ENCODE measurements at regions not wholly inside any gene's neighbourhood (a gene's known extent, or its start where the extent isn't known, plus 50 kb on each side); places are given as distances from the start of the nearest gene placed in this dataset.

DNA sequence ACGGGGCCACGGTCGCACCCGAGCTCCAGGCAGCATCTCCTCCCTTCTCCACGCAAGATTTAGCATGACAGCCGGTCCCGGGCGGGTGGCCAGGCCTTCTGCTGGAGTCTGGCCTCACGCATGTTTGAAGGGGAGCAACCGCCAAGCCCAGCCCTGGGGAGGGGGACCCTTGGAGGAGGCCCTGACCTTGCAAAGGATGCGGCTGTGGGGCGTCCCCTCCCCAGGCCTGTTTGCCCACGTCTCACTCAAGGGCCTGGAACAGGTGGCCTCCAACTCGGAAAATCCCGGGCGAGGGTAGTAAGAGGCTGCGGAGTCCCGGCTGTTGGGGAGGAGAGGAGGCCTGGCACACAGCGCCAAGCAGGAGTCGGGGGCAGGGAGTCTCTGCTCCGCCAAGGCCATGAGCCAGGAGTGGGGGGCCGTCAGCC is 50.6 kb upstream of the DPYSL4 start (continued):
- TF ChIP-seq, protein P1, sequence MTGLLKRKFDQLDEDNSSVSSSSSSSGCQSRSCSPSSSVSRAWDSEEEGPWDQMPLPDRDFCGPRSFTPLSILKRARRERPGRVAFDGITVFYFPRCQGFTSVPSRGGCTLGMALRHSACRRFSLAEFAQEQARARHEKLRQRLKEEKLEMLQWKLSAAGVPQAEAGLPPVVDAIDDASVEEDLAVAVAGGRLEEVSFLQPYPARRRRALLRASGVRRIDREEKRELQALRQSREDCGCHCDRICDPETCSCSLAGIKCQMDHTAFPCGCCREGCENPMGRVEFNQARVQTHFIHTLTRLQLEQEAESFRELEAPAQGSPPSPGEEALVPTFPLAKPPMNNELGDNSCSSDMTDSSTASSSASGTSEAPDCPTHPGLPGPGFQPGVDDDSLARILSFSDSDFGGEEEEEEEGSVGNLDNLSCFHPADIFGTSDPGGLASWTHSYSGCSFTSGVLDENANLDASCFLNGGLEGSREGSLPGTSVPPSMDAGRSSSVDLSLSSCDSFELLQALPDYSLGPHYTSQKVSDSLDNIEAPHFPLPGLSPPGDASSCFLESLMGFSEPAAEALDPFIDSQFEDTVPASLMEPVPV (CRISPR knock-in tag; IDR thresholded peaks at IDR 0.05), result no peak

DNA sequence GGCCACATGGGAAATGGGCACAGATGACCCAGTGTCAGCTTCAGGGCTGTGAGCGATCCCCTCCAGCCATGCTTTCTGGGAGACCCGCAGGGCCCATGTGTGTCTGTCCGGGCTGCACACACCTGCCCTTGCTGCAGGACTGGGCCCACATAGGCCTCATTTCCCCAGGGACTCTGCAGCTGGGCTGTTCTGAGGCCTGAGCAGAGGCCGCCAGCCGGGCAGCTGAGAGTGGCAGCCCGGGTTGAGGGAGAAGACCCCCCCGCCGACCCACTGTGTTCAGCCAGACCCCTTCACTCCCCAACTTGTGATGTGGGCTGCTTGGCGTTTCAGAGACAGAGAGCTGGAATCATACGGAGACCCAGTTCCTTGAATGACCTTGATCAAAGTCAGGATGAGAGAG is 50.1 kb upstream of the DPYSL4 start:
- Histone ChIP-seq H3K9me3 (ENCODE audit: low read length) (no peaks in the 10 kb centered on the region), H2AFZ (ENCODE audit: low read length) (no peak overlapping the region), H3K27ac (ENCODE audit: extremely low read length, insufficient read depth, low read length) (no peak overlapping the region), H3K27me3 (ENCODE audit: control insufficient read depth in 1 of 2, insufficient read depth in 2 of 2, low read length in 2 of 2) (peaks cover 15 to 55% of the 10 kb centered on the region in 2 experiments), H3K9ac (ENCODE audit: insufficient read depth, low read depth, low read length) (no peak overlapping the region), H3K4me3 (replicated peaks in 1 of 3; ENCODE audit: insufficient read depth in 1 of 3, low read depth in 2 of 3, low read length in 3 of 3) (no peak overlapping the region), H3K4me2 (ENCODE audit: low read depth, low read length) (no peak overlapping the region), H3K36me3 (replicated peaks in 1 of 2; ENCODE audit: control insufficient read depth in 1 of 2, insufficient read depth in 2 of 2, low read length in 2 of 2) (no peaks in the 10 kb centered on the region), H4K20me1 (ENCODE audit: insufficient read depth, low read length) (no peaks in the 10 kb centered on the region), H3K4me1 (ENCODE audit: insufficient read depth, low read length) (no peaks in the 10 kb centered on the region), H3K79me2 (ENCODE audit: insufficient read depth, low read length) (no peaks in the 10 kb centered on the region)
- FAIRE-seq (no peak), DNase-seq (ENCODE audit: low spot score) (no peak), ATAC-seq (no peak)
- no TSS peak for BruUV-seq (replicated peaks)
- CTCF ChIA-PET (ENCODE audit: low intra/inter-chr PET ratio, low total read pairs), result no interaction called here
- intact Hi-C loops (cut with micrococcal nuclease; ENCODE audit: unreplicated experiment) (no loop called here), in situ Hi-C loops (cut with HindIII; ENCODE audit: extremely low pct_ligation_motif_present, low pct_unique_long_range_greater_than_20kb) (no loop called here)
- POLR2A ChIA-PET, result no interaction called here
- 40% methylated on average over 7 of the region's 10 CpGs for WGBS (ENCODE audit: low lambda C conversion rate)
- TF ChIP-seq, protein P2, sequence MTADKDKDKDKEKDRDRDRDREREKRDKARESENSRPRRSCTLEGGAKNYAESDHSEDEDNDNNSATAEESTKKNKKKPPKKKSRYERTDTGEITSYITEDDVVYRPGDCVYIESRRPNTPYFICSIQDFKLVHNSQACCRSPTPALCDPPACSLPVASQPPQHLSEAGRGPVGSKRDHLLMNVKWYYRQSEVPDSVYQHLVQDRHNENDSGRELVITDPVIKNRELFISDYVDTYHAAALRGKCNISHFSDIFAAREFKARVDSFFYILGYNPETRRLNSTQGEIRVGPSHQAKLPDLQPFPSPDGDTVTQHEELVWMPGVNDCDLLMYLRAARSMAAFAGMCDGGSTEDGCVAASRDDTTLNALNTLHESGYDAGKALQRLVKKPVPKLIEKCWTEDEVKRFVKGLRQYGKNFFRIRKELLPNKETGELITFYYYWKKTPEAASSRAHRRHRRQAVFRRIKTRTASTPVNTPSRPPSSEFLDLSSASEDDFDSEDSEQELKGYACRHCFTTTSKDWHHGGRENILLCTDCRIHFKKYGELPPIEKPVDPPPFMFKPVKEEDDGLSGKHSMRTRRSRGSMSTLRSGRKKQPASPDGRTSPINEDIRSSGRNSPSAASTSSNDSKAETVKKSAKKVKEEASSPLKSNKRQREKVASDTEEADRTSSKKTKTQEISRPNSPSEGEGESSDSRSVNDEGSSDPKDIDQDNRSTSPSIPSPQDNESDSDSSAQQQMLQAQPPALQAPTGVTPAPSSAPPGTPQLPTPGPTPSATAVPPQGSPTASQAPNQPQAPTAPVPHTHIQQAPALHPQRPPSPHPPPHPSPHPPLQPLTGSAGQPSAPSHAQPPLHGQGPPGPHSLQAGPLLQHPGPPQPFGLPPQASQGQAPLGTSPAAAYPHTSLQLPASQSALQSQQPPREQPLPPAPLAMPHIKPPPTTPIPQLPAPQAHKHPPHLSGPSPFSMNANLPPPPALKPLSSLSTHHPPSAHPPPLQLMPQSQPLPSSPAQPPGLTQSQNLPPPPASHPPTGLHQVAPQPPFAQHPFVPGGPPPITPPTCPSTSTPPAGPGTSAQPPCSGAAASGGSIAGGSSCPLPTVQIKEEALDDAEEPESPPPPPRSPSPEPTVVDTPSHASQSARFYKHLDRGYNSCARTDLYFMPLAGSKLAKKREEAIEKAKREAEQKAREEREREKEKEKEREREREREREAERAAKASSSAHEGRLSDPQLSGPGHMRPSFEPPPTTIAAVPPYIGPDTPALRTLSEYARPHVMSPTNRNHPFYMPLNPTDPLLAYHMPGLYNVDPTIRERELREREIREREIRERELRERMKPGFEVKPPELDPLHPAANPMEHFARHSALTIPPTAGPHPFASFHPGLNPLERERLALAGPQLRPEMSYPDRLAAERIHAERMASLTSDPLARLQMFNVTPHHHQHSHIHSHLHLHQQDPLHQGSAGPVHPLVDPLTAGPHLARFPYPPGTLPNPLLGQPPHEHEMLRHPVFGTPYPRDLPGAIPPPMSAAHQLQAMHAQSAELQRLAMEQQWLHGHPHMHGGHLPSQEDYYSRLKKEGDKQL (CRISPR knock-in tag; IDR thresholded peaks at IDR 0.05; ENCODE audit: low read depth), result no peak
- TF ChIP-seq DPF2 (CRISPR knock-in tag; IDR thresholded peaks at IDR 0.05; ENCODE audit: borderline replicate concordance, low read depth), result no peak
- no peak for TF ChIP-seq NR1H2 (CRISPR knock-in tag; IDR thresholded peaks at IDR 0.05; ENCODE audit: borderline replicate concordance, low read depth)
- no peak for TF ChIP-seq ZNF335 (CRISPR knock-in tag; IDR thresholded peaks at IDR 0.05)
- TF ChIP-seq KLF11 (CRISPR knock-in tag; IDR thresholded peaks at IDR 0.05), result no peak
- TF ChIP-seq, protein P3, sequence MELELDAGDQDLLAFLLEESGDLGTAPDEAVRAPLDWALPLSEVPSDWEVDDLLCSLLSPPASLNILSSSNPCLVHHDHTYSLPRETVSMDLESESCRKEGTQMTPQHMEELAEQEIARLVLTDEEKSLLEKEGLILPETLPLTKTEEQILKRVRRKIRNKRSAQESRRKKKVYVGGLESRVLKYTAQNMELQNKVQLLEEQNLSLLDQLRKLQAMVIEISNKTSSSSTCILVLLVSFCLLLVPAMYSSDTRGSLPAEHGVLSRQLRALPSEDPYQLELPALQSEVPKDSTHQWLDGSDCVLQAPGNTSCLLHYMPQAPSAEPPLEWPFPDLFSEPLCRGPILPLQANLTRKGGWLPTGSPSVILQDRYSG (CRISPR knock-in tag; IDR thresholded peaks at IDR 0.05), result no peak
- TF ChIP-seq, protein P4, sequence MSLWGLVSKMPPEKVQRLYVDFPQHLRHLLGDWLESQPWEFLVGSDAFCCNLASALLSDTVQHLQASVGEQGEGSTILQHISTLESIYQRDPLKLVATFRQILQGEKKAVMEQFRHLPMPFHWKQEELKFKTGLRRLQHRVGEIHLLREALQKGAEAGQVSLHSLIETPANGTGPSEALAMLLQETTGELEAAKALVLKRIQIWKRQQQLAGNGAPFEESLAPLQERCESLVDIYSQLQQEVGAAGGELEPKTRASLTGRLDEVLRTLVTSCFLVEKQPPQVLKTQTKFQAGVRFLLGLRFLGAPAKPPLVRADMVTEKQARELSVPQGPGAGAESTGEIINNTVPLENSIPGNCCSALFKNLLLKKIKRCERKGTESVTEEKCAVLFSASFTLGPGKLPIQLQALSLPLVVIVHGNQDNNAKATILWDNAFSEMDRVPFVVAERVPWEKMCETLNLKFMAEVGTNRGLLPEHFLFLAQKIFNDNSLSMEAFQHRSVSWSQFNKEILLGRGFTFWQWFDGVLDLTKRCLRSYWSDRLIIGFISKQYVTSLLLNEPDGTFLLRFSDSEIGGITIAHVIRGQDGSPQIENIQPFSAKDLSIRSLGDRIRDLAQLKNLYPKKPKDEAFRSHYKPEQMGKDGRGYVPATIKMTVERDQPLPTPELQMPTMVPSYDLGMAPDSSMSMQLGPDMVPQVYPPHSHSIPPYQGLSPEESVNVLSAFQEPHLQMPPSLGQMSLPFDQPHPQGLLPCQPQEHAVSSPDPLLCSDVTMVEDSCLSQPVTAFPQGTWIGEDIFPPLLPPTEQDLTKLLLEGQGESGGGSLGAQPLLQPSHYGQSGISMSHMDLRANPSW (CRISPR knock-in tag; IDR thresholded peaks at IDR 0.05; ENCODE audit: borderline replicate concordance), result no peak
- TF ChIP-seq, protein P5, sequence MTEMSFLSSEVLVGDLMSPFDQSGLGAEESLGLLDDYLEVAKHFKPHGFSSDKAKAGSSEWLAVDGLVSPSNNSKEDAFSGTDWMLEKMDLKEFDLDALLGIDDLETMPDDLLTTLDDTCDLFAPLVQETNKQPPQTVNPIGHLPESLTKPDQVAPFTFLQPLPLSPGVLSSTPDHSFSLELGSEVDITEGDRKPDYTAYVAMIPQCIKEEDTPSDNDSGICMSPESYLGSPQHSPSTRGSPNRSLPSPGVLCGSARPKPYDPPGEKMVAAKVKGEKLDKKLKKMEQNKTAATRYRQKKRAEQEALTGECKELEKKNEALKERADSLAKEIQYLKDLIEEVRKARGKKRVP (CRISPR knock-in tag; IDR thresholded peaks at IDR 0.05), result no peak
- no peak for TF ChIP-seq ZNF234 (CRISPR knock-in tag; conservative IDR thresholded peaks at IDR 0.05)
- no peak for TF ChIP-seq ONECUT2 (CRISPR knock-in tag; IDR thresholded peaks at IDR 0.05)

Measured in HepG2 (cell line).